A172 (cell line): ENCODE measurements at regions not wholly inside any gene's neighbourhood (a gene's known extent, or its start where the extent isn't known, plus 50 kb on each side); places are given as distances from the start of the nearest gene placed in this dataset.
A peak's percentile ranks its signal among the peaks of the same experiment; 100 is the strongest.
"Not testable (repeated sequence)": the region's sequence is repeated elsewhere in the genome, so short reads cannot be mapped to it uniquely, and the experiment has no call there.

ENCODE experiments used
- DNase-seq: peaks from one replicate; pipeline ENCODE4 v3.0.0-alpha.2; 2015; ENCODE audit warnings: low spot score

DNA sequence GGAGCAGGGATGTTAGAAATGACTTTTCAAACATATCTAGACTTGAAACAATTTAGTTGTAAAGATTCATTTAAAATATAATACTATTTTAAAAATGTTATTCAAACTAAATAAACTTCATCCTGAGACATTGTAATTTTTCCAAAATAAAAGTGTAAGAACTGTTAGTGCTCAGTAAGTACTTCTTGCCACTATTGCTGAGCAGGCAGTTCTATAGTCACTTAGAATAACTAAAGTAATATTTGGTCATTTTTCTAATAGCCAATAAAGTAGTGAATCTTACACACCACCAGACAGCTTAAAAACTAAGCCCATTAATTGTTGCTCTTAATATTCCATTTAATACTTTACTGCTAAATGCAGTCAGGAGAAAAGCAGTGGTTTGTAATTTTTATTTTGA lies 1120.0 kb upstream of the CDH10 start:
- DNase-seq, result no peak

GRCh38 chr5:25763781-25764180 lies 1119.0 kb upstream of the CDH10 start:
- no peak for DNase-seq

DNA sequence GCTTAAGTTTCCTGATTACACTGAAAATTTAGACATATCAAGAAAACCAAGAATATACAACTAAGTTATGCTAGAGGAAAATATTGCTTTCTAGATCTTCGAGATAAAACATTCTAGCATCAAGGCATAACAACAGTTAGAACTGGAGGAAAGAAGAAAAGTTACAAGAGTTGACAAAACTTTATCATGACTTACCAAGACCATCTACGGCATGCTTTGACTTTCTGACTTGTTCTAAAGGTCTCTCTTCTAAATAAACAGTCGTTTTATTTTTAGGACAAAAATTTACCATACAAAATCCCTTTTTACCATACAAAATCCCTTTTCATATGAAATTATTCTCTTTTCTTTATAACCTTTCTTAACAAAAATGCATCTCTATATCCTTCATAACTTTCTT lies 1110.1 kb upstream of the CDH10 start:
- peak; percentile 32 for DNase-seq

DNA sequence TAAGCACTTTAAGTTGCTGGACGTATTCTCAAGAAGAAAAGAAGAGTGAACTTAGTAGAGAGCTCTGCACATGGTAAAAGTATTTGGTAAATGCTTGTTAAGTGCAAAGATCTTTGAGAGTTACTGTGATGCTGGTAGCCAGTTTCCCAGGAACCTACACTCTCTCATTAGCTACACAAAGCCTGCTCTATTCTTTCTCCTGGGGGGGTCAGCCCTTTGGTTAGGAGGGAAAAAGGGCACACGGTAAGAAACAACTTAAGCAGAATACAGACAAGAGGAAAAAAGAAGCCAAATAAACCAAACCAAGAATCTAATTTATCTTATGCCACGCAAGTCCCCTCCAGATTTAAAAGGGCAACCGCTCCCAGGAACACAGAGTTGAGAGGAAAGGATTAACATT lies 1100.1 kb upstream of the CDH10 start:
- DNase-seq, result no peak

GRCh38 chr5:25716680-25717079 lies 1071.9 kb upstream of the CDH10 start:
- DNase-seq, result no peak

DNA sequence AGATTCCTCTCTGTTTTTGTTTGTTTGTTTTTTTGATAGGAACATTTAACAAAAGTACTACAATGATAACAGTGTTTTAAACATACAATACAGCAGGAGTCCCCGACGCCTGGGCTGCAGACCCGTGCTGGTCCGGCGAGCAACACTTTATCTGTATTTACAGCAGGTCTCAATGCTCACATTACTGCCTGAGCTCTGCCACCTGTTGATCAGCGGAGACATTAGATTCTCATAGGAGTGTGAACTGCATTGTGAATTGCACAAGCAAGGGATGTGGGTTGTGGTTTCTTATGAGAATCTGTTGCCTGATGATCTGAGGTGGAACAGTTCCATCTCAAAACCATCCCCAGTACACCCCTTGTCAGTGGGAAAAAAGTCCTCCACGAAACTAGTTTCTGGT lies 1068.5 kb upstream of the CDH10 start:
- peak; percentile 34 for DNase-seq

- DNase-seq, result no peak
Observed at GRCh38 chr5:25707093-25707492, 1062.3 kb upstream of the CDH10 start.

DNA sequence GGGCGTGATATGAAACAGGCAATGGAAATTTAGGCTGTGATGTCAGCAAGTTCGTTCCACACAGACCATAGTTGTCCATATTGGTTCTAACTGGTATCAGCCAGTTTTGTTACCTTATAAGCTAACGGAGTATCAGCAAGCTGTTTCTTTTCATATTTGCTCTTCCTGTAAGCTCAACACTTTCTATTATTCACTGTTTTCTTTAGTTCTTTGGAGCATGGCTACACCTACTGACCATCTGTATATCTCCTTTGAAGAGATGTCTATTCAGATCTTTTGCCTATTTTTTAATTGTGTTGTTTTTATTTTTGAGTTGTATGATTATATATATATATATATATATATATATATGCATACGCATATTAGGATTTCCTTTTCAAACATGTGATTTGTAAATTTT lies 1057.2 kb upstream of the CDH10 start:
- DNase-seq, result no peak

- no peak for DNase-seq
Observed at GRCh38 chr5:25694801-25695200, 1050.0 kb upstream of the CDH10 start.

- DNase-seq, result no peak
Observed at GRCh38 chr5:25688156-25688555, 1043.4 kb upstream of the CDH10 start.

DNA sequence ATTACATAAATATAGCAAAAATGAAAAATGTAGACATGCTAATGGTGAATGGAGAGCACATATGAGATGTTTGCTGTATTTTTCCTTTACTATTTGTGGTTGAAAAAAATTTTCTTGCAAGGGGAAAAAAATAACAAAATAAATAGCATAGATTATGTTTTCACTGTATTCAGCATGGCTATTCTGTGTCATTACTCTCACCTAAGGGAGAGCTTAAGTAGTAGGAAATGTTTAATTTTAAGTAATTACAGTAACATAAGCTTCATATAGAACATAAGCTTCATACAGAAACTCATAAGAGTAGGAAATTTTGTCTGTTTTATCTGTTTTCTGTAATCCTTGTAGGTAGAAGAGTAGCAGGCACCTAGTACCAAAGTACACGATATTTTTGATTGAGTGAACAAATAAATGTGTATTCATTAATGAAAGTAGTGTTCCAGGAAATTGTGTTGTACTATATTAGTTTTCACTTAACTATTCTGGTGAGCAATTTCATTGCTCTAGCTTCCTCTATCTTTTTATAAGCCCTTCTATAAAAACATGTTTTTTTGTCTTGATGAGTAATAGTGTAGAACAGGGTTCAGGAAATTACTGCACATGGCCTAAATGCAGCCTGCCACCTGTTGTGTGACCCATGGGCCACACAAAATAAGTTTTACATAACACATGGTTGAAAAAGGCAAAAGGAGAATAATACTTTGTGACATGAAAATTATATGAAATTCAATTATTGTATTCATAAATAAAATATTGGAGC lies 1025.0 kb upstream of the CDH10 start:
- DNase-seq, result no peak

DNA sequence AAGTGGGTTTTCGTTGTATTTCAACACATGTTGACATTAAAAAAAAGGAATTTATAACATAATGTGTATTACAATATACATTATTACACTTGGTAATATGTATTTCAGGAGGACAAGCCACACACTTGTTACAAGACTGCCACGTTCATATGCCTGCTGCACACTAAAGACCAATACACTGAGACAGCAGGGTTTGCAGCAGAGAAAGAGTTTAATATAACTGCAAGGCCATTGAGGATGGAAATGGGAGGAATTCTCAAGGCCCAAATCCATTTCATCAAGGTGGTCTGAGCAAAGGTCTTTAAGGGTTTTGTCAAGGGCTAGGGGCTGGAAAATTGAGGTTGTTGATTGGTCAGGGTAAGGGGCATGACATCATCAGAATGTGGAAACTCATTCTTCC lies 1017.8 kb upstream of the CDH10 start:
- DNase-seq, result no peak

- not testable (repeated sequence) for DNase-seq
Observed at GRCh38 chr5:25650316-25650715, 1005.5 kb upstream of the CDH10 start.

DNA sequence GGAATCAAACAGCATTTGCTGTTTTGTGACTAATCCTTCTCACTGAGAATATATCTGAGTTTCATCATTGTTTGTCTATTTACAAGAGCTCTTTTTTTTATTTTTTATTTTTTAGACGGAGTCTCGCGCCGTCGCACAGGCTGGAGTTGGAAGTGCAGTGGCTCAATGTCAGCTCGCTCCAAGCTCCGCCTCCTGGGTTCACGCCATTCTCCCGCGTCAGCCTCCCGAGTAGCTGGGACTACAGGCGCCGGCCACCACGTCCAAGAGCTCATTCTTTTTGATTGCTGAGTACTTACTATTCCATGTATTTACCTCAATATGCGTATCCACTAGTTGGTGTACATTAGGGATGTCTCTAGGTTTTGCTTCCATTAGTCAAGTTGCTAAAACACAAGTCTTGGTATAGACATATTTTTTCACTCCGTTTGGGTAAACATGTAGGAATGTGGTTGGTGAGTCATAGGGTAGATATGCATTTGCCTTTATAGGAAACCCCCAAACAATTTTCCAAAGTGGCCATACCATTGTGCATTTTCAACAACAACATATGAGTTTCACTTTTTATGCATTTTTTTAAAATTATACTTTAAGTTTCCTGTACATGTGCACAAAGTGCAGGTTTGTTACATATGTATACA lies 1005.0 kb upstream of the CDH10 start:
- peak; percentile 62 for DNase-seq

- no peak for DNase-seq
Observed at GRCh38 chr5:25646421-25647341, 1001.9 kb upstream of the CDH10 start.

DNA sequence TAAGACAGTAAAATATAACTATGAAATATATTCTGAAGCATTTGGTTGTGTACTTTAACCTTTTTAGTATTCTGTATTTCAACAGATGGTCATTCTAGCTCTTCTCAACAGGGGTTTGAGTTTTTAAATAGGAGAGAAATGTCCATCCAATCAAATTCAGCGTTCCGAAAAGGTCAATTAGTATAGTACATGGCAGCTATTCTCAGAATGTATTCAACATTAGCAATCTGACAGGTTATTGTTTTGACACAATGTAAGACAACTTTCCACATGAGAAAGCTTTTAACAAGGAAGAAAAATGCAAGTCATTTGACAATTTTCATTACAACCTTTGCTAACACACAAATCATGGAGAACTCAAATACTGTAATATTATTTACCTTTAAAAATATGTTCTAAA lies 996.3 kb upstream of the CDH10 start:
- no peak for DNase-seq

DNA sequence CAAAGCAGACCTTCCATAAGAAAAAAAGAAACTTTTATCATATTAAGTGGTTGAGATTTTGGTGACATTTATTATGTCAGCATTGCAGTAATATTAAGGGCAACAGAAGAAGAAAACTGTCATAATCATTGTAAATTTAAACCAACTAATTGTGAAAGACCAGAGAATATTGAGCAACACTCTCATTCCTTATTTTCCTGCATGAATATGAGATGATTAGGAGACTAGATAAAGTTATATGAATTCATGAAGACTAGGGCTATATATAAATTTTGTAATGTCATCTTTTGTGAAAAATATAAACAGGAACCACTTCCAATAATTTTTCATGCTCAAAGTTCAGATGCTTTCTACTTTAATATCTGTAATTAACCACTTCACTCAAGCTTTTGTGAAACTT lies 974.5 kb upstream of the CDH10 start:
- DNase-seq, result no peak

DNA sequence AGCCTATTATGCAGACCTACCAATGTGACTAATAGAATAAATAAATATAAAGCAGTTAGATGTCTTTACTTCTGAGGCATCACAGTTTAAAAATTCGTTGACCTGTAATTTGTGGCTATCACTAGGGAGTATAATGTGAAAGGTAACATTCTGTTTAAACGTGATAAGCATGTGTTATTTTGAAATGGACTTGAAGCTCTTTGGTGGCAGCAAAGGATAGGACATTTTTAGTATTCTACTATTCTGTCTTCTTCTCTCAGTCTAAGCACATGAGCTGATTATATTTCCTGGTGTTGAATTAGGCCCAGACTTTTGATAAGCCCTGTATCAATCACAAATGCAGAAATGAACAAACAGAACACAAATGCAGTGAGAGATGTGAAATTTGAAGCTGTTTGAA lies 974.0 kb upstream of the CDH10 start:
- DNase-seq, result no peak

GRCh38 chr5:25614466-25614865 lies 969.7 kb upstream of the CDH10 start:
- DNase-seq, result no peak

GRCh38 chr5:25604681-25605080 lies 959.9 kb upstream of the CDH10 start:
- DNase-seq, result no peak

- no peak for DNase-seq
Observed at GRCh38 chr5:25579111-25579510, 934.3 kb upstream of the CDH10 start.

GRCh38 chr5:25573691-25574090 lies 928.9 kb upstream of the CDH10 start:
- DNase-seq, result no peak
